Prostate gland (tissue), 2 donors: ENCODE measurements at regions not wholly inside any gene's neighbourhood (a gene's known extent, or its start where the extent isn't known, plus 50 kb on each side); places are given as distances from the start of the nearest gene placed in this dataset.

ENCODE experiments used
- DNase-seq: peaks from one replicate; pipeline ENCODE4 v3.0.0-alpha.2; 2019; ENCODE audit warnings: low spot score
- H3K27ac ChIP-seq, 2 donors: fragments of 200-600 bp; sonication (generic); 2 replicates each; pipeline ENCODE4 v1.5.1; 2017 to 2019
- H3K27me3 ChIP-seq: fragments of 200-600 bp; sonication (generic); replicated peaks from 2 replicates; pipeline ENCODE4 v1.5.1; 2019; ENCODE audit not compliant: insufficient read depth
- H3K36me3 ChIP-seq, 2 donors: fragments of 200-600 bp; sonication (generic); 1 replicate in 1 of 2; 2 replicates in 1 of 2; pipeline versions ENCODE4 v1.5.1 to v1.8.1; 2017 to 2019
- H3K4me1 ChIP-seq: fragments of 200-600 bp; sonication (generic); replicated peaks from 2 replicates; pipeline ENCODE4 v1.5.1; 2019
- H3K4me3 ChIP-seq, 2 donors: fragments of 200-600 bp; sonication (generic); 2 replicates each; pipeline ENCODE4 v1.5.1; 2017 to 2019
- H3K9me3 ChIP-seq: fragments of 200-600 bp; sonication (generic); 2 replicates; pipeline ENCODE4 v1.5.1; 2017
- CTCF ChIP-seq, 4 experiments: fragments of 200-600 bp in 2 of 4; fragments of 450-650 bp in 2 of 4; sonication (generic) in 2 of 4; IDR thresholded peaks; 1 replicate in 3 of 4; 2 replicates in 1 of 4; pipeline ENCODE4 v1.5.1; 2016 to 2019; ENCODE audit warnings: antibody characterized with exemption in 4 of 4, mild to moderate bottlenecking in 2 of 4, moderate library complexity in 2 of 4
- POLR2A ChIP-seq: fragments of 450-650 bp; IDR thresholded peaks from one replicate; pipeline ENCODE4 v1.6.1; 2016; ENCODE audit warnings: antibody characterized with exemption, mild to moderate bottlenecking
- POLR2AphosphoS5 ChIP-seq: sonication (generic); formaldehyde crosslinking; IDR thresholded peaks from one replicate; pipeline ENCODE4 v1.6.1; 2017; ENCODE audit warnings: antibody characterized with exemption
- WGBS: methylation state at CpG from one replicate; pipeline ENCODE4 v1.1.5; 2018; 5-methylcytosine and 5-hydroxymethylcytosine counted together
- intact Hi-C: fragments of 100-400 bp; cut with DNase I; formaldehyde crosslinking; loops from one replicate; pipeline ENCODE4 v1.14.2; 2022

GRCh38 chr11:91608677-91609076 lies 615.9 kb upstream of the FAT3 start:
- no peaks in the 10 kb centered on the region for H3K36me3 ChIP-seq
- WGBS: 17% methylated on average over 3 of the region's 3 CpGs
- H3K4me3 ChIP-seq: no peak overlapping the region
- TF ChIP-seq POLR2A (no peak), POLR2AphosphoS5 (peak; percentile 83)
- intact Hi-C loops: no loop called here
- H3K27me3 ChIP-seq: no peaks in the 10 kb centered on the region
- no peaks in the 10 kb centered on the region for H3K9me3 ChIP-seq
- H3K27ac ChIP-seq: peak overlapping the region in 1 of 2 donors; percentile 17
- DNase-seq: peak; percentile 66
- no peaks in the 10 kb centered on the region for H3K4me1 ChIP-seq

- no peak for TF ChIP-seq CTCF (IDR thresholded peaks at IDR 0.05)
- TF ChIP-seq POLR2AphosphoS5: no peak
- TF ChIP-seq POLR2A: no peak
- DNase-seq: no peak
- H3K4me3 ChIP-seq: no peak overlapping the region
- WGBS: 60% methylated on average over 1 of the region's 1 CpG
- H3K36me3 ChIP-seq: no peaks in the 10 kb centered on the region
- intact Hi-C loops: no loop called here
- no peaks in the 10 kb centered on the region for H3K9me3 ChIP-seq
- no peaks in the 10 kb centered on the region for H3K27me3 ChIP-seq
- H3K4me1 ChIP-seq: no peaks in the 10 kb centered on the region
- H3K27ac ChIP-seq: no peak overlapping the region
Measured at GRCh38 chr11:91596111-91596510, 628.5 kb upstream of the FAT3 start.

- intact Hi-C loops: no loop called here
- TF ChIP-seq POLR2AphosphoS5 (peak; percentile 49), CTCF (IDR thresholded peaks at IDR 0.05) (no peak), POLR2A (no peak)
- no peaks in the 10 kb centered on the region for H3K36me3 ChIP-seq
- 50% methylated on average over 1 of the region's 1 CpG for WGBS
- no peak overlapping the region for H3K4me3 ChIP-seq
- H3K9me3 ChIP-seq: no peaks in the 10 kb centered on the region
- H3K4me1 ChIP-seq: peaks cover 4% of the 10 kb centered on the region
- DNase-seq: no peak
- H3K27me3 ChIP-seq: no peaks in the 10 kb centered on the region
- H3K27ac ChIP-seq: no peak overlapping the region
Measured at GRCh38 chr11:91591021-91591420, 633.6 kb upstream of the FAT3 start.

- no peak overlapping the region for H3K4me3 ChIP-seq
- H3K27me3 ChIP-seq: no peaks in the 10 kb centered on the region
- peaks cover 4% of the 10 kb centered on the region for H3K4me1 ChIP-seq
- TF ChIP-seq POLR2AphosphoS5: no peak
- TF ChIP-seq POLR2A: no peak
- no peak for TF ChIP-seq CTCF (IDR thresholded peaks at IDR 0.05)
- intact Hi-C loops: no loop called here
- H3K9me3 ChIP-seq: no peaks in the 10 kb centered on the region
- H3K36me3 ChIP-seq: no peaks in the 10 kb centered on the region
- DNase-seq: no peak
- WGBS: 75% methylated on average over 3 of the region's 3 CpGs
- no peak overlapping the region for H3K27ac ChIP-seq
Measured at GRCh38 chr11:91587131-91587530, 637.5 kb upstream of the FAT3 start.

GRCh38 chr11:91585035-91585801 lies 639.4 kb upstream of the FAT3 start:
- H3K27ac ChIP-seq: no peak overlapping the region
- no peaks in the 10 kb centered on the region for H3K27me3 ChIP-seq
- H3K4me3 ChIP-seq: no peak overlapping the region
- intact Hi-C loops: no loop called here
- no peak for DNase-seq
- peaks cover 4% of the 10 kb centered on the region for H3K4me1 ChIP-seq
- TF ChIP-seq POLR2A (no peak), CTCF (IDR thresholded peaks at IDR 0.05) (no peak), POLR2AphosphoS5 (no peak)
- no peaks in the 10 kb centered on the region for H3K9me3 ChIP-seq
- WGBS: 76% methylated on average over 4 of the region's 4 CpGs
- H3K36me3 ChIP-seq: no peaks in the 10 kb centered on the region
